Mesothelial cell of epicardium (in vitro differentiated cells): ENCODE measurements at regions not wholly inside any gene's neighbourhood (a gene's known extent, or its start where the extent isn't known, plus 50 kb on each side); places are given as distances from the start of the nearest gene placed in this dataset.

Source experiments
- DNase-seq, 2 experiments: peaks; one replicate each; pipeline ENCODE4 v3.0.0; 2021; ENCODE audit warnings: low spot score in 2 of 2; ENCODE audit not compliant: unreplicated experiment in 2 of 2
- H3K27ac Mint-ChIP-seq: 2 replicates; pipeline ENCODE4 v1.8.0; 2021; ENCODE audit warnings: mixed read lengths
- H3K27me3 Mint-ChIP-seq: 2 replicates; pipeline ENCODE4 v1.8.0; 2021; ENCODE audit warnings: low read depth, mixed read lengths
- H3K36me3 Mint-ChIP-seq: 2 replicates; pipeline ENCODE4 v1.8.0; 2021; ENCODE audit warnings: mixed read lengths
- H3K4me1 Mint-ChIP-seq: 2 replicates; pipeline ENCODE4 v1.8.0; 2021; ENCODE audit warnings: mixed read lengths
- H3K4me3 Mint-ChIP-seq: 2 replicates; pipeline ENCODE4 v1.8.0; 2021; ENCODE audit warnings: mild to moderate bottlenecking, moderate library complexity, mixed read lengths
- H3K9me3 Mint-ChIP-seq: 2 replicates; pipeline ENCODE4 v1.8.0; 2021; ENCODE audit warnings: mixed read lengths
- CTCF ChIP-seq: fragments of 200-600 bp; sonication (generic); IDR thresholded peaks from one replicate; pipeline ENCODE4 v1.5.0; 2021; ENCODE audit warnings: antibody characterized with exemption; ENCODE audit not compliant: unreplicated experiment

GRCh38 chr1:19569786-19570185 is 74.3 kb upstream of the NBL1 start:
- TF ChIP-seq CTCF = no peak
- no peaks in the 10 kb centered on the region for H3K4me1 Mint-ChIP-seq
- no peaks in the 10 kb centered on the region for H3K36me3 Mint-ChIP-seq
- no peak overlapping the region for H3K27ac Mint-ChIP-seq
- H3K27me3 Mint-ChIP-seq = peaks cover 8% of the 10 kb centered on the region
- no peak overlapping the region for H3K4me3 Mint-ChIP-seq
- H3K9me3 Mint-ChIP-seq = peaks cover 5% of the 10 kb centered on the region
- no peak for DNase-seq

GRCh38 chr1:19567041-19567440 is 77.1 kb upstream of the NBL1 start:
- TF ChIP-seq CTCF = no peak
- Mint-ChIP-seq H3K4me1 (peaks cover 8% of the 10 kb centered on the region), H3K27ac (no peak overlapping the region), H3K4me3 (no peak overlapping the region), H3K27me3 (peaks cover 5% of the 10 kb centered on the region), H3K9me3 (peaks cover 5% of the 10 kb centered on the region), H3K36me3 (no peaks in the 10 kb centered on the region)
- DNase-seq = no peak

GRCh38 chr1:19564366-19564765 is 79.0 kb upstream of the CAPZB start:
- TF ChIP-seq CTCF = no peak
- no peaks in the 10 kb centered on the region for H3K27me3 Mint-ChIP-seq
- no peaks in the 10 kb centered on the region for H3K9me3 Mint-ChIP-seq
- H3K27ac Mint-ChIP-seq = peak overlapping the region; percentile 68
- H3K4me3 Mint-ChIP-seq = no peak overlapping the region
- no peak for DNase-seq
- no peaks in the 10 kb centered on the region for H3K36me3 Mint-ChIP-seq
- peaks cover 8% of the 10 kb centered on the region for H3K4me1 Mint-ChIP-seq

GRCh38 chr1:19563324-19564097 is 78.2 kb upstream of the CAPZB start:
- no peaks in the 10 kb centered on the region for H3K36me3 Mint-ChIP-seq
- H3K27me3 Mint-ChIP-seq = peaks cover 2% of the 10 kb centered on the region
- peak in 1 of 2 experiments; percentile 47 for DNase-seq
- no peak for TF ChIP-seq CTCF
- H3K9me3 Mint-ChIP-seq = no peaks in the 10 kb centered on the region
- peaks cover 8% of the 10 kb centered on the region for H3K4me1 Mint-ChIP-seq
- no peak overlapping the region for H3K4me3 Mint-ChIP-seq
- peak overlapping the region; percentile 68 for H3K27ac Mint-ChIP-seq

- no peak overlapping the region for H3K27ac Mint-ChIP-seq
- peaks cover 8% of the 10 kb centered on the region for H3K4me1 Mint-ChIP-seq
- no peak for TF ChIP-seq CTCF
Observed at GRCh38 chr1:19562847-19563246, 77.5 kb upstream of the CAPZB start.

More at GRCh38 chr1:19562847-19563246, 77.5 kb upstream of the CAPZB start:
- no peak for DNase-seq
- peaks cover 7% of the 10 kb centered on the region for H3K27me3 Mint-ChIP-seq
- H3K9me3 Mint-ChIP-seq = no peaks in the 10 kb centered on the region
- H3K4me3 Mint-ChIP-seq = no peak overlapping the region
- no peaks in the 10 kb centered on the region for H3K36me3 Mint-ChIP-seq
